Vagina (tissue), 2 donors: ENCODE measurements at regions not wholly inside any gene's neighbourhood (a gene's known extent, or its start where the extent isn't known, plus 50 kb on each side); places are given as distances from the start of the nearest gene placed in this dataset.

Experiments used
- DNase-seq, 2 donors: peaks; one replicate each; pipeline ENCODE4 v3.0.0-alpha.2; 2017; ENCODE audit errors: extremely low spot score in 2 of 2
- H3K27ac ChIP-seq: fragments of 200-600 bp; sonication (generic); one replicate; pipeline ENCODE4 v1.5.1; 2019
- H3K27me3 ChIP-seq: fragments of 200-600 bp; sonication (generic); one replicate; pipeline ENCODE4 v1.5.1; 2019
- H3K36me3 ChIP-seq, 2 donors: fragments of 200-600 bp; sonication (generic); one replicate each; pipeline ENCODE4 v1.5.1; 2017 to 2019
- H3K4me1 ChIP-seq: fragments of 200-600 bp; sonication (generic); one replicate; pipeline ENCODE4 v1.5.1; 2019
- H3K4me3 ChIP-seq, 2 donors: fragments of 200-600 bp; sonication (generic); 1 replicate in 1 of 2; 2 replicates in 1 of 2; pipeline ENCODE4 v1.5.1; 2016 to 2019
- H3K9me3 ChIP-seq: fragments of 200-600 bp; sonication (generic); one replicate; pipeline ENCODE4 v1.5.1; 2019
- POLR2A ChIP-seq, 2 donors: fragments of 450-650 bp; IDR thresholded peaks; one replicate each; pipeline ENCODE4 v1.6.1; 2017; ENCODE audit warnings: antibody characterized with exemption in 2 of 2, mild to moderate bottlenecking in 2 of 2, moderate library complexity in 2 of 2
- POLR2AphosphoS5 ChIP-seq, 2 donors: sonication (generic); formaldehyde crosslinking; IDR thresholded peaks; one replicate each; pipeline ENCODE4 v1.9.0; 2017; ENCODE audit warnings: antibody characterized with exemption in 2 of 2, mild to moderate bottlenecking in 2 of 2, low read depth in 1 of 2; ENCODE audit not compliant: insufficient read depth in 1 of 2
- intact Hi-C: fragments of 100-400 bp; cut with DNase I; formaldehyde crosslinking; loops from one replicate; pipeline ENCODE4 v1.15.1; 2023
- TF ChIP-seq, protein P1 (sequence below), 3 experiments: fragments of 450-650 bp in 2 of 3; fragments of 200-600 bp in 1 of 3; sonication (generic) in 1 of 3; IDR thresholded peaks; one replicate each; pipeline ENCODE4 v1.5.1; 2017 to 2019; ENCODE audit warnings: antibody characterized with exemption in 3 of 3, mild to moderate bottlenecking in 2 of 3, moderate library complexity in 2 of 3

- H3K4me3 ChIP-seq: no peak overlapping the region
- DNase-seq: no peak
- TF ChIP-seq POLR2AphosphoS5 (IDR thresholded peaks at IDR 0.05; ENCODE audit: insufficient read depth in 1 of 2, low read depth in 1 of 2): no peak
- no peak for TF ChIP-seq POLR2A (IDR thresholded peaks at IDR 0.05)
- TF ChIP-seq, protein P1, sequence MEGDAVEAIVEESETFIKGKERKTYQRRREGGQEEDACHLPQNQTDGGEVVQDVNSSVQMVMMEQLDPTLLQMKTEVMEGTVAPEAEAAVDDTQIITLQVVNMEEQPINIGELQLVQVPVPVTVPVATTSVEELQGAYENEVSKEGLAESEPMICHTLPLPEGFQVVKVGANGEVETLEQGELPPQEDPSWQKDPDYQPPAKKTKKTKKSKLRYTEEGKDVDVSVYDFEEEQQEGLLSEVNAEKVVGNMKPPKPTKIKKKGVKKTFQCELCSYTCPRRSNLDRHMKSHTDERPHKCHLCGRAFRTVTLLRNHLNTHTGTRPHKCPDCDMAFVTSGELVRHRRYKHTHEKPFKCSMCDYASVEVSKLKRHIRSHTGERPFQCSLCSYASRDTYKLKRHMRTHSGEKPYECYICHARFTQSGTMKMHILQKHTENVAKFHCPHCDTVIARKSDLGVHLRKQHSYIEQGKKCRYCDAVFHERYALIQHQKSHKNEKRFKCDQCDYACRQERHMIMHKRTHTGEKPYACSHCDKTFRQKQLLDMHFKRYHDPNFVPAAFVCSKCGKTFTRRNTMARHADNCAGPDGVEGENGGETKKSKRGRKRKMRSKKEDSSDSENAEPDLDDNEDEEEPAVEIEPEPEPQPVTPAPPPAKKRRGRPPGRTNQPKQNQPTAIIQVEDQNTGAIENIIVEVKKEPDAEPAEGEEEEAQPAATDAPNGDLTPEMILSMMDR (IDR thresholded peaks at IDR 0.05): no peak
Observed at GRCh38 chr12:116402163-116402939, 124.9 kb upstream of the MED13L start.

DNA sequence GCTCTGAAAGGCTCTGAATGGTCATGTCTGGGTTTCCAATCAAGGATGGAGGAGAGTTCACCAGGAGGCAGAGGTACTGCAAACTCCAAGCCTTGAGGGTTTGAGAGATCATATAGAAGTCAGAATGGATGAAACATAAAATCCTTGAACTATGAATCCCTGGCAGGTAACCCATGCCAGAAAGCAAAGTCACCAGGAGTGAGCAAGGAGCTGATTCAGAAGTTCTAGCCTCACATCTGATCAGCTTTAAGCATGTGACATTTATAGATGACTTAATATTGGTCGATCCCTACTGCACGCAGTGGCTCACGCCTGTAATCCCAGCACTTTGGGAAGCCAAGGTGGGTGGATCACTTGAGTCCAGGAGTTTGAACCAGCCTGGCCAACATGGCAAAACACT is 126.1 kb upstream of the MED13L start:
- H3K9me3 ChIP-seq: no peaks in the 10 kb centered on the region
- intact Hi-C loops: loop anchor here (10.0 kb wide), 1 partner anchor 129 kb away; the partner anchor contains the start of gene MED13L
- peaks cover 38% of the 10 kb centered on the region for H3K4me1 ChIP-seq
- H3K27me3 ChIP-seq: no peaks in the 10 kb centered on the region
- TF ChIP-seq, protein P1 (IDR thresholded peaks at IDR 0.05): no peak
- TF ChIP-seq POLR2A (IDR thresholded peaks at IDR 0.05): no peak
- no peak for TF ChIP-seq POLR2AphosphoS5 (IDR thresholded peaks at IDR 0.05; ENCODE audit: insufficient read depth in 1 of 2, low read depth in 1 of 2)
- no peaks in the 10 kb centered on the region for H3K36me3 ChIP-seq
- no peak overlapping the region for H3K27ac ChIP-seq
- no peak overlapping the region for H3K4me3 ChIP-seq
- no peak for DNase-seq

More at GRCh38 chr12:116402163-116402939, 124.9 kb upstream of the MED13L start:
- Histone ChIP-seq H3K9me3 (no peaks in the 10 kb centered on the region), H3K27me3 (no peaks in the 10 kb centered on the region), H3K27ac (no peak overlapping the region), H3K36me3 (no peaks in the 10 kb centered on the region), H3K4me1 (peaks cover 26% of the 10 kb centered on the region)
- intact Hi-C loops: loop anchor here (10.0 kb wide), 1 partner anchor 128 kb away; the partner anchor contains the start of gene MED13L

DNA sequence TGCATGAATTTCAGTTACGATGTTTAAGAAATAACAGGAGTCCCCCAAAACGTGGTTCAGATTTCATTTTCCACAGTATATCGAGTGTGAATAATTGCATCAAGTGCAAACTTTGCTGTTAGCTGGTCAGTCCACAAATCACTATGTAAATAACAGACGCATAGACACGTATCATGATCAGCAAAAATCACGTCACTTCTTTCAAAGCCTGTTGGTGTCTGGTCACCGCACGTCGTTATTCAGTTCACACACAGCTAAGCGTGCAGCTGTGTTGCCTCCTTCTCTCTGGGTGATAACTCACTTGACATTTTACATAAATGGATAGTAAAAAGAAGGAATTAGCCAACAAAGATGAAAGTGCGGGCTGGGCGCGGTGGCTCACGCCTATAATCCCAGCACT is 126.8 kb upstream of the MED13L start:
- H3K36me3 ChIP-seq: no peaks in the 10 kb centered on the region

DNA sequence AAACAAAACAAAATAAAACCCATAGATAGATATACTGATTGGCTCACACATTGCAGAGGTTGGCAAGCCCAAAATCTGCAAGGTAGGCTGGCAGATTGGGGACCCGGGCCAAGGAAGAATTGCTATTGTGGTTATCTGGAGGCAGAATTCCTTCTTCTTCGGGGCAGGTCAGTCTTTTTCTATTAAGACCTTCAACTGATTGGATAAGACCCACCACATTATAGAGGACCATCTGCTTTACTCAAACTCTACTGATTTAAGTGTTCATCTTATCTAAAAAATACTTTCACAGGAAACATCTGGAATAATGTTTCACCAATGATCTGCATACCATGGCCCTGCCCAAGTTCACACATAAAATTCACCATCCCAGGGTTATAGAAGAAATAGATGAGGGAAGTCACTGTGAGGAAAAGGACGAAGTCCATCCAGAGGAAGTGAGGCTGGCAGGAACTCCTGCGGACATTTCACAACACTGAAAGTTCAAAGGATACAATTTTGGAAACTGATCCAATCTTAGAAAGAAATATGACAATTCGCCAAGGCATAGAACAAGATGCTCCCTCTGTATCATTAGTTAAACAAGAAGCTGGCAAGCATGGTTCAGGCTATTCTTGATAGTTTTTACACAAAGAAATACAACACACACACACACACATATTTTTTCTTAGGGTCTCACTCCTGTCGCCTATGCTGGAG is 127.6 kb upstream of the MED13L start:
- no peak overlapping the region for H3K4me3 ChIP-seq
- DNase-seq: no peak
- no peak overlapping the region for H3K27ac ChIP-seq
- no peaks in the 10 kb centered on the region for H3K27me3 ChIP-seq
- H3K36me3 ChIP-seq: no peaks in the 10 kb centered on the region
- H3K4me1 ChIP-seq: peaks cover 40% of the 10 kb centered on the region
- intact Hi-C loops: loop anchor here (10.0 kb wide), 1 partner anchor 130 kb away; the partner anchor contains the start of gene MED13L
- TF ChIP-seq POLR2A (IDR thresholded peaks at IDR 0.05) (no peak), POLR2AphosphoS5 (IDR thresholded peaks at IDR 0.05; ENCODE audit: insufficient read depth in 1 of 2, low read depth in 1 of 2) (no peak)
- TF ChIP-seq, protein P1 (IDR thresholded peaks at IDR 0.05): no peak
- H3K9me3 ChIP-seq: no peaks in the 10 kb centered on the region

More for the DNA sequence above, 126.8 kb upstream of the MED13L start:
- intact Hi-C loops: loop anchor here (10.0 kb wide), 1 partner anchor 129 kb away; the partner anchor contains the start of gene MED13L
- TF ChIP-seq, protein P1 (IDR thresholded peaks at IDR 0.05): no peak
- TF ChIP-seq POLR2AphosphoS5 (IDR thresholded peaks at IDR 0.05; ENCODE audit: insufficient read depth in 1 of 2, low read depth in 1 of 2): no peak
- no peak for TF ChIP-seq POLR2A (IDR thresholded peaks at IDR 0.05)
- Histone ChIP-seq H3K4me3 (no peak overlapping the region), H3K9me3 (no peaks in the 10 kb centered on the region), H3K4me1 (peaks cover 38% of the 10 kb centered on the region), H3K27me3 (no peaks in the 10 kb centered on the region), H3K27ac (no peak overlapping the region)
- no peak for DNase-seq
